Mesenchymal stem cell (in vitro differentiated cells and primary cell): ENCODE measurements at regions not wholly inside any gene's neighbourhood (a gene's known extent, or its start where the extent isn't known, plus 50 kb on each side); places are given as distances from the start of the nearest gene placed in this dataset.

Experiments used
- DNase-seq: peaks from one replicate; pipeline ENCODE4 v3.0.0-alpha.2; 2013
- H2AFZ ChIP-seq: one replicate; pipeline ENCODE4 v1.6.1; 2013; ENCODE audit warnings: low read depth, mild to moderate bottlenecking, control low read depth, inconsistent platforms, low read length, moderate library complexity
- H2AK5ac ChIP-seq: 2 replicates; pipeline ENCODE4 v1.6.1; 2013; ENCODE audit warnings: low read length, moderate library complexity, mild to moderate bottlenecking, inconsistent platforms; ENCODE audit not compliant: severe bottlenecking
- H2BK120ac ChIP-seq: one replicate; pipeline ENCODE4 v1.6.1; 2013; ENCODE audit warnings: low read depth, mild to moderate bottlenecking, inconsistent platforms, low read length, moderate library complexity
- H2BK12ac ChIP-seq, 2 experiments: one replicate each; pipeline ENCODE4 v1.6.1; 2013; ENCODE audit warnings: inconsistent platforms in 2 of 2, low read length in 2 of 2, mild to moderate bottlenecking in 2 of 2, moderate library complexity in 2 of 2, control low read depth in 1 of 2
- H2BK15ac ChIP-seq: one replicate; pipeline ENCODE4 v1.6.1; 2013; ENCODE audit warnings: mild to moderate bottlenecking, low read depth, inconsistent platforms; ENCODE audit not compliant: poor library complexity, severe bottlenecking
- H2BK5ac ChIP-seq: 2 replicates; pipeline ENCODE4 v1.6.1; 2013; ENCODE audit warnings: low read depth, mild to moderate bottlenecking, low read length, control low read depth, inconsistent platforms; ENCODE audit not compliant: poor library complexity, severe bottlenecking
- H3K14ac ChIP-seq, 2 experiments: one replicate each; pipeline ENCODE4 v1.6.1; 2013; ENCODE audit warnings: inconsistent platforms in 2 of 2, low read length in 2 of 2, control low read depth in 1 of 2, mild to moderate bottlenecking in 1 of 2, moderate library complexity in 1 of 2
- H3K18ac ChIP-seq, 2 experiments: one replicate each; pipeline ENCODE4 v1.6.1; 2013; ENCODE audit warnings: inconsistent platforms in 2 of 2, low read length in 2 of 2, control low read depth in 1 of 2, low read depth in 1 of 2, mild to moderate bottlenecking in 1 of 2
- H3K23ac ChIP-seq, 2 experiments: one replicate each; pipeline ENCODE4 v1.6.1; 2013; ENCODE audit warnings: inconsistent platforms in 2 of 2, low read length in 2 of 2, mild to moderate bottlenecking in 2 of 2, moderate library complexity in 2 of 2, control low read depth in 1 of 2
- H3K27ac ChIP-seq: 2 replicates; pipeline ENCODE4 v1.5.1; 2013; ENCODE audit warnings: mild to moderate bottlenecking, moderate library complexity, low read length, control low read depth, inconsistent platforms; ENCODE audit not compliant: poor library complexity, severe bottlenecking
- H3K27me3 ChIP-seq, 2 experiments: 2 replicates each; pipeline versions ENCODE4 v1.6.1 to v1.7.0; 2013; ENCODE audit warnings: low read length in 2 of 2, mild to moderate bottlenecking in 2 of 2, moderate library complexity in 2 of 2, control low read depth in 1 of 2, inconsistent platforms in 1 of 2; ENCODE audit not compliant: control insufficient read depth in 1 of 2, insufficient read depth in 1 of 2
- H3K36me3 ChIP-seq, 2 experiments: 2 replicates each; pipeline versions ENCODE4 v1.6.1 to v1.7.0; 2013; ENCODE audit warnings: low read length in 2 of 2, control low read depth in 1 of 2, inconsistent platforms in 1 of 2, low read depth in 1 of 2, mild to moderate bottlenecking in 1 of 2; ENCODE audit not compliant: insufficient read depth in 2 of 2, control insufficient read depth in 1 of 2
- H3K4ac ChIP-seq, 2 experiments: one replicate each; pipeline ENCODE4 v1.6.1; 2013; ENCODE audit warnings: inconsistent platforms in 2 of 2, low read length in 2 of 2, mild to moderate bottlenecking in 2 of 2, moderate library complexity in 2 of 2, control low read depth in 1 of 2, low read depth in 1 of 2
- H3K4me1 ChIP-seq: 2 replicates; pipeline ENCODE4 v1.6.1; 2013; ENCODE audit warnings: low read depth, low read length, control low read depth; ENCODE audit not compliant: control insufficient read depth, insufficient read depth
- H3K4me2 ChIP-seq: 2 replicates; pipeline ENCODE4 v1.6.1; 2013; ENCODE audit warnings: low read length, mild to moderate bottlenecking, inconsistent platforms; ENCODE audit not compliant: poor library complexity, severe bottlenecking
- H3K4me3 ChIP-seq, 2 experiments: 2 replicates each; pipeline versions ENCODE4 v1.5.1 to v1.7.0; 2013; ENCODE audit warnings: low read length in 2 of 2, mild to moderate bottlenecking in 2 of 2, control low read depth in 1 of 2, low read depth in 1 of 2; ENCODE audit not compliant: insufficient read depth in 1 of 2
- H3K79me1 ChIP-seq: replicated peaks from 2 replicates; pipeline ENCODE4 v1.6.1; 2013; ENCODE audit warnings: mild to moderate bottlenecking, control low read depth, low read length, inconsistent platforms; ENCODE audit not compliant: poor library complexity, severe bottlenecking
- H3K9ac ChIP-seq: 2 replicates; pipeline ENCODE4 v1.7.0; 2013; ENCODE audit warnings: mild to moderate bottlenecking, low read length, moderate library complexity
- H3K9me3 ChIP-seq: 2 replicates; pipeline ENCODE4 v1.7.0; 2013; ENCODE audit warnings: mild to moderate bottlenecking, low read length; ENCODE audit not compliant: control insufficient read depth
- H4K8ac ChIP-seq: one replicate; pipeline ENCODE4 v1.6.1; 2013; ENCODE audit warnings: inconsistent platforms, mild to moderate bottlenecking, low read length, moderate library complexity
- H4K91ac ChIP-seq: one replicate; pipeline ENCODE4 v1.6.1; 2013; ENCODE audit warnings: mild to moderate bottlenecking, low read length, inconsistent platforms
- WGBS: methylation state at CpG from one replicate; pipeline ENCODE4 v1.1.7; 2013; ENCODE audit warnings: mixed read lengths; 5-methylcytosine and 5-hydroxymethylcytosine counted together

DNA sequence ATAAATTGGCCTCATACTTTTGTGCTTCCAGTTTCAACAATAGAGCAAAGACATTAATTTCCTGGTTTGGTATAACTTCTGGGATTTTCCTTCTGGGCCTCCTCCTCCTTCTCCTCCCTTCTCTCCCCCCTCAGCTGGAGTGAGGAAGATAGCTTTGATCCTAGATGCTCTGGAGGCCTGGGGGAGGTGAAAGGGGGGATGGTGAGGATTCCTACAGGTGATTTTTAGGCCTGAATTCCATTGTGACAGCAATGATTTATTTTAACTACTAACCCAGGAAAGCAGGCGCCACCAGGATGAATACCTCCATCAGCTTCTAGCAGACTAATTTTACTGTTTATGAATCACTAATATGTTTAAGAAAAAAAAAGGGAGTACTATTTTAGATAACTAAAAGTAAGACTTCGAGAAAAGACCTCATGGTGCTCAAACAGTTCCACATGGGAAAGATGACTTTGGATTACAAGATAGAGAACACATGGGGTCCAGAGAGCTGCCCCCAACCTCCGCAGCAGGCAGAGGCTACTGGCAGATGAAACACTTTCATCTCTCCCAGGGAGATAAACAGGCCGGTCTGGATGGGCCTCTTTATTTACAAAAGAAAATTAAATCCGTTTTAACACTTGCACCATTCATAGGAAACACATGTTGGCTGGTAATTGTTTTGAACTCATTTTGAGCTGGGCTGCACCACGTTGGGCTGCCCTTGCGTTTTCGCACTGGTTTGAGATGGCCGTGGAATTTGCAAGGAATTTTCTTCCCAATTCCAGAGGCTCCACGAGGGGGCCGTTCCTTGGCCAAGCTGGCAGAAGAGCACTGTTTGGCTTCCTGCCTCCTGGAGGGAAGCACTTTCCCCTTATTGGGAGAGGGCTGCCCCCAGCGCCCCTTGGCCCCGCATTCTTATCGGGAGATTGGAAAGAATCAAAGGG lies 125.1 kb upstream of the STX18 start:
- Histone ChIP-seq H4K91ac (no peak overlapping the region), H3K23ac (no peak overlapping the region), H2AK5ac (no peak overlapping the region), H4K8ac (peak overlapping the region; percentile 61), H3K14ac (no peak overlapping the region), H3K4me1 (peaks cover 13% of the 10 kb centered on the region), H2BK15ac (no peak overlapping the region), H3K4me2 (peak overlapping the region; percentile 55), H3K27me3 (no peaks in the 10 kb centered on the region), H2BK5ac (no peak overlapping the region), H3K9me3 (no peaks in the 10 kb centered on the region), H2BK120ac (no peak overlapping the region), H3K27ac (no peak overlapping the region), H3K18ac (peak overlapping the region; percentile 35 to 68), H3K36me3 (no peaks in the 10 kb centered on the region), H2AFZ (no peak overlapping the region), H3K79me1 (no peaks in the 10 kb centered on the region), H3K4ac (no peak overlapping the region), H2BK12ac (no peak overlapping the region), H3K4me3 (peak overlapping the region in 1 of 2 experiments; percentile 45), H3K9ac (peak overlapping the region; percentile 19)
- WGBS: 8% methylated on average over 13 of the region's 14 CpGs
- peak; percentile 42 for DNase-seq

DNA sequence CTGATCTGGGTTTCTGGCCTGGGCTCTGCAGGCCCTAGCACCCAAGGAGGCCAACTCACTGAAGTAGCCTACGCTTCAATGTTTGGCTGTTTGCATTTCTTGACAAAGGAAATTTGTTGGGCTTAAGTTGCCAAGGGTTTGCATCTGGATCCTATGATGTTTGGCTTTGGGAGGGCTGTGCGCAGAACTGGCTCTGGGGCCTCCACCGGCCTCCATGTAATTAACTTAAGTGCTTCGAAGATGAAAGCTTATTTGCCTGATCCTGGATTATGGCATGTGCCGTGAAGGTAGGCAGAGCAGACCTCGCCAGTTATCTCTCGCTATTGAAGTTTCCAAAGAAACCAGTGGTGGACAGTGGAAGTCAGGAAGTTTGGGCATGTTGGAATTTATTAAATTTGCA lies 124.3 kb upstream of the STX18 start:
- H3K23ac ChIP-seq: no peak overlapping the region
- H3K4me1 ChIP-seq: peaks cover 13% of the 10 kb centered on the region
- no peaks in the 10 kb centered on the region for H3K79me1 ChIP-seq
- H4K91ac ChIP-seq: no peak overlapping the region
- peak overlapping the region; percentile 19 for H3K9ac ChIP-seq
- no peak for DNase-seq
- no peak overlapping the region for H3K18ac ChIP-seq
- H2BK120ac ChIP-seq: no peak overlapping the region
- no peak overlapping the region for H2AFZ ChIP-seq
- H2BK5ac ChIP-seq: no peak overlapping the region
- no peak overlapping the region for H3K4ac ChIP-seq
- no peaks in the 10 kb centered on the region for H3K9me3 ChIP-seq
- H3K4me2 ChIP-seq: no peak overlapping the region
- H3K4me3 ChIP-seq: no peak overlapping the region
- H4K8ac ChIP-seq: no peak overlapping the region
- no peaks in the 10 kb centered on the region for H3K27me3 ChIP-seq
- H3K14ac ChIP-seq: no peak overlapping the region
- WGBS: 60% methylated on average over 7 of the region's 7 CpGs
- no peak overlapping the region for H2AK5ac ChIP-seq
- H3K36me3 ChIP-seq: no peaks in the 10 kb centered on the region
- H3K27ac ChIP-seq: no peak overlapping the region
- no peak overlapping the region for H2BK15ac ChIP-seq
- peak overlapping the region in 1 of 2 experiments; percentile 24 for H2BK12ac ChIP-seq

DNA sequence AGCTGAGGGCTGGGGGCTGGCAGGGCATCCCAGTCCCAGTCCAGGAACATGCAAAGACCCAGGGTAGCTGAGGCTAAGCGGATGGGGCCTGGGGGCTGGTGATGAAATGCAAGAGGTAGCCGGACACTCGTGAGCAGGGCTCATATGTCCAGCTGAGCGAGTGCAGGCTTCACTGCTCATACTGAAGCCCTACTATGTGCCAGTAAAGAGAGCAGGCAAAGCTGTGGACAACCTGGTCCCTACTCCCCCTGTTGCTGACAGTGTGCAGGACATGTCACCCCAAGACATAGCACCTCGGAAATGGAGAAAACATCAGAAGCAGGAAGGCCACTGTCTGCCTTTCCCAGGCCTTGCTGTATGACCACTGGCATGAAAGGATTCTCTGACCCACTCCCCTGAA lies 122.4 kb upstream of the STX18 start:
- no peak overlapping the region for H3K14ac ChIP-seq
- 97% methylated on average over 5 of the region's 5 CpGs for WGBS
- no peak overlapping the region for H3K4me2 ChIP-seq
- H2AFZ ChIP-seq: no peak overlapping the region
- no peak overlapping the region for H2BK15ac ChIP-seq
- H2BK5ac ChIP-seq: no peak overlapping the region
- H4K8ac ChIP-seq: no peak overlapping the region
- no peak overlapping the region for H3K23ac ChIP-seq
- no peak overlapping the region for H2AK5ac ChIP-seq
- no peak overlapping the region for H3K9ac ChIP-seq
- H3K4me1 ChIP-seq: peaks cover 23% of the 10 kb centered on the region
- H3K4me3 ChIP-seq: no peak overlapping the region
- no peak overlapping the region for H3K18ac ChIP-seq
- H3K27me3 ChIP-seq: no peaks in the 10 kb centered on the region
- H4K91ac ChIP-seq: no peak overlapping the region
- no peak overlapping the region for H2BK120ac ChIP-seq
- no peak for DNase-seq
- H3K4ac ChIP-seq: no peak overlapping the region
- no peaks in the 10 kb centered on the region for H3K36me3 ChIP-seq
- no peak overlapping the region for H3K27ac ChIP-seq
- no peaks in the 10 kb centered on the region for H3K9me3 ChIP-seq
- H2BK12ac ChIP-seq: no peak overlapping the region
- H3K79me1 ChIP-seq: no peaks in the 10 kb centered on the region

DNA sequence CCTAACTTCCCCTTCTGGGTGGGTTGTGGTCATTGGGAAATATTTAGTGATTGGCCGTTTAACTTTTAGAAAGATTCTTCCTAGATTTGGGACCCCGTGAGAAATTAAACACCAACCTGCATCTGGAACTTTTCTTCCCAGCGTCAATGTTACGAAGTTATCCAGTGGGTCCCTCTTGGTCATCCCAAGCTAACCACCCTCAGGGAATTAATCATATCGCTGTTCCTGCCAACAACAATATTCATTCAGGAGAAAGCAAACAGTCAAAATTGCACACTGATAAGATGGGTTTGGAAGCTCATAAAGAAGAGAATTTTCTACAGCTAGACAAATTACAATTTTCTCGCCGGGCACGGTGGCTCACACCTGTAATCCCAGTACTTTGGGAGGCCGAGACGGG lies 121.2 kb upstream of the STX18 start:
- Histone ChIP-seq H2BK15ac (no peak overlapping the region), H3K9me3 (peaks cover 5% of the 10 kb centered on the region), H3K4me3 (no peak overlapping the region), H2BK5ac (no peak overlapping the region), H3K4me1 (peaks cover 19% of the 10 kb centered on the region), H3K27me3 (no peaks in the 10 kb centered on the region), H3K4ac (no peak overlapping the region), H3K14ac (no peak overlapping the region), H2AFZ (no peak overlapping the region), H2BK120ac (no peak overlapping the region), H4K8ac (no peak overlapping the region), H3K4me2 (no peak overlapping the region), H4K91ac (no peak overlapping the region), H3K23ac (no peak overlapping the region), H2BK12ac (peak overlapping the region in 1 of 2 experiments; percentile 0), H3K9ac (no peak overlapping the region), H3K18ac (no peak overlapping the region), H2AK5ac (no peak overlapping the region), H3K36me3 (no peaks in the 10 kb centered on the region), H3K27ac (no peak overlapping the region), H3K79me1 (no peaks in the 10 kb centered on the region)
- 98% methylated on average over 9 of the region's 10 CpGs for WGBS
- DNase-seq: no peak
